ENCODE measurements at regions not wholly inside any gene's neighbourhood (a gene's known extent, or its start where the extent isn't known, plus 50 kb on each side); places are given as distances from the start of the nearest gene placed in this dataset.

DNA sequence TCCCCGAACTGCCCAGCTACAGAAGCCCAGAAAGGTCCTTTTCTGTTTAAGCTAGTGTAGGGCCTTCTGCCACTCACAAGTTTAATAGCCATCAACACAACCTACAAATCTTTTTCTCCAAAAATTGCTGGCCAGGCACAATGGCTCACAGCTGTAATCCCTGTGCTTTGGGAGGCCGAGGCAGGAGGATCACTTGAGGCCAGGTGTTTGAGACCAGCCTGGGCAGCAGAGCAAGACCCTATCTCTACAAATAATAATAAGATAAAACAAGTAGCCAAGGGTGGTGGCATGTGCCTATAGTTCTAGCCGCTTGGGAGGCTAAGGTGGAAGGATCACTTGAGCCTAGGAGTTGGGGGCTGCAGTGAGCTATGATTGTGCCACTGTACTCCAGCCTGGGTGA lies 176.4 kb downstream of the HSD17B3 start:
- ATAC-seq (no peak), DNase-seq (no peak)
- Histone ChIP-seq H3K9me3 (no peaks in the 10 kb centered on the region), H3K27ac (no peak overlapping the region), H3K4me1 (no peaks in the 10 kb centered on the region), H3K36me3 (no peaks in the 10 kb centered on the region), H3K4me3 (no peak overlapping the region), H3K27me3 (peaks cover 0 to 6% (median 0%) of the 10 kb centered on the region in 9 donors)
- WGBS, 4 donors: 60 to 94% (median 84%) methylated on average over 3 of the region's 3 CpGs
- intact Hi-C loops (cut with DNase I): no loop called here
- TF ChIP-seq, protein P1, sequence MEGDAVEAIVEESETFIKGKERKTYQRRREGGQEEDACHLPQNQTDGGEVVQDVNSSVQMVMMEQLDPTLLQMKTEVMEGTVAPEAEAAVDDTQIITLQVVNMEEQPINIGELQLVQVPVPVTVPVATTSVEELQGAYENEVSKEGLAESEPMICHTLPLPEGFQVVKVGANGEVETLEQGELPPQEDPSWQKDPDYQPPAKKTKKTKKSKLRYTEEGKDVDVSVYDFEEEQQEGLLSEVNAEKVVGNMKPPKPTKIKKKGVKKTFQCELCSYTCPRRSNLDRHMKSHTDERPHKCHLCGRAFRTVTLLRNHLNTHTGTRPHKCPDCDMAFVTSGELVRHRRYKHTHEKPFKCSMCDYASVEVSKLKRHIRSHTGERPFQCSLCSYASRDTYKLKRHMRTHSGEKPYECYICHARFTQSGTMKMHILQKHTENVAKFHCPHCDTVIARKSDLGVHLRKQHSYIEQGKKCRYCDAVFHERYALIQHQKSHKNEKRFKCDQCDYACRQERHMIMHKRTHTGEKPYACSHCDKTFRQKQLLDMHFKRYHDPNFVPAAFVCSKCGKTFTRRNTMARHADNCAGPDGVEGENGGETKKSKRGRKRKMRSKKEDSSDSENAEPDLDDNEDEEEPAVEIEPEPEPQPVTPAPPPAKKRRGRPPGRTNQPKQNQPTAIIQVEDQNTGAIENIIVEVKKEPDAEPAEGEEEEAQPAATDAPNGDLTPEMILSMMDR (IDR thresholded peaks at IDR 0.05): no peak
- no peak for TF ChIP-seq POLR2A (IDR thresholded peaks at IDR 0.05)

- Histone ChIP-seq H3K27me3 (peaks cover 0 to 6% (median 0%) of the 10 kb centered on the region in 9 donors), H3K9me3 (peaks cover 0 to 13% (median 0%) of the 10 kb centered on the region in 12 donors), H3K27ac (no peak overlapping the region), H3K4me3 (no peak overlapping the region), H3K4me1 (no peaks in the 10 kb centered on the region), H3K36me3 (no peaks in the 10 kb centered on the region)
- TF ChIP-seq, protein P1 (IDR thresholded peaks at IDR 0.05): no peak
- no peak for TF ChIP-seq POLR2A (IDR thresholded peaks at IDR 0.05)
- no peak for DNase-seq
- ATAC-seq: no peak
- intact Hi-C loops (cut with DNase I): no loop called here
- 49 to 70% (median 56%) methylated on average over 3 of the region's 3 CpGs for WGBS, 4 donors
These were observed 179.2 kb downstream of the HSD17B3 start for GRCh38 chr9:96122751-96123150.

DNA sequence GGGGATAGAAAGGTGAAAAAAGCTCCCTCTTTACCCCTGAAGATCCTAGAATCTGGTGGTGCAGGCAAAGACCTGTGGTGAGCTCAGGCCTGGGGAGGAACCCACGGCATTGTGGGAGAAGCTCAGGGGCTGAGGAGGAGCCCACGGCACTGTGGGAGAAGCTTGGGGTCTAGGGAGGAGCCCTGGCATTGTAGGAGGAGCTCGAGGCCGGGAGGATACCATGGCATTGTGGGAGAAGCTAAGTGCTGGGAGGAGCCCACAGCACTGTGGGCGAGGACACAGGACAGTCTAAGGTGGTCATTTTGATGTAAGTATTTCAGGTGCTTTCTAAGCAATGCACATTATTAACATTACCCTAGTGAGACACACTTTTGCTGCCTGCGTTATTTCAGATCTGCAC lies 179.7 kb downstream of the HSD17B3 start:
- intact Hi-C loops (cut with DNase I): no loop called here
- WGBS, 4 donors: 74 to 86% (median 78%) methylated on average over 6 of the region's 6 CpGs
- no peak for TF ChIP-seq POLR2A (IDR thresholded peaks at IDR 0.05)
- TF ChIP-seq, protein P1 (IDR thresholded peaks at IDR 0.05): no peak

GRCh38 chr9:96121136-96121535 lies 180.8 kb downstream of the HSD17B3 start:
- DNase-seq: no peak
- no peaks in the 10 kb centered on the region for H3K27me3 ChIP-seq
- ATAC-seq: no peak
- H3K9me3 ChIP-seq: peaks cover 0 to 13% (median 0%) of the 10 kb centered on the region in 12 donors
- WGBS, 4 donors: 38 to 53% (median 47%) methylated on average over 2 of the region's 2 CpGs
- H3K36me3 ChIP-seq: no peaks in the 10 kb centered on the region
- no peaks in the 10 kb centered on the region for H3K4me1 ChIP-seq
- TF ChIP-seq, protein P1 (IDR thresholded peaks at IDR 0.05): no peak
- TF ChIP-seq POLR2A (IDR thresholded peaks at IDR 0.05): no peak
- intact Hi-C loops (cut with DNase I): no loop called here
- no peak overlapping the region for H3K4me3 ChIP-seq
- H3K27ac ChIP-seq: no peak overlapping the region

More for the DNA sequence above, 179.7 kb downstream of the HSD17B3 start:
- Histone ChIP-seq H3K27ac (no peak overlapping the region), H3K4me3 (no peak overlapping the region), H3K27me3 (peaks cover 0 to 6% (median 0%) of the 10 kb centered on the region in 9 donors), H3K9me3 (peaks cover 0 to 13% (median 0%) of the 10 kb centered on the region in 12 donors), H3K4me1 (no peaks in the 10 kb centered on the region), H3K36me3 (no peaks in the 10 kb centered on the region)
- no peak for ATAC-seq
- DNase-seq: no peak
